Panc1 (cell line): ENCODE measurements at regions not wholly inside any gene's neighbourhood (a gene's known extent, or its start where the extent isn't known, plus 50 kb on each side); places are given as distances from the start of the nearest gene placed in this dataset.

ENCODE experiments used
- POLR2AphosphoS5 ChIP-seq: IDR thresholded peaks from 2 replicates; pipeline ENCODE4 v1.6.1; 2012; ENCODE audit warnings: mild to moderate bottlenecking, low read depth, low read length, moderate library complexity
- SIN3A ChIP-seq: IDR thresholded peaks from 2 replicates; pipeline ENCODE4 v1.6.1; 2012; ENCODE audit warnings: low read depth, mild to moderate bottlenecking, low read length, moderate library complexity, borderline replicate concordance; ENCODE audit not compliant: insufficient read depth
- TF ChIP-seq, protein P1 (sequence below): fragments of 450-650 bp; IDR thresholded peaks from 2 replicates; pipeline ENCODE4 v1.5.1; 2017; ENCODE audit warnings: mild to moderate bottlenecking
- TF ChIP-seq, protein P2 (sequence below), 2 experiments: IDR thresholded peaks; 2 replicates each; pipeline ENCODE4 v1.6.1; 2011 to 2012; ENCODE audit warnings: low read depth in 2 of 2, control low read depth in 1 of 2, low read length in 1 of 2, mild to moderate bottlenecking in 1 of 2, moderate library complexity in 1 of 2; ENCODE audit not compliant: insufficient read depth in 1 of 2

DNA sequence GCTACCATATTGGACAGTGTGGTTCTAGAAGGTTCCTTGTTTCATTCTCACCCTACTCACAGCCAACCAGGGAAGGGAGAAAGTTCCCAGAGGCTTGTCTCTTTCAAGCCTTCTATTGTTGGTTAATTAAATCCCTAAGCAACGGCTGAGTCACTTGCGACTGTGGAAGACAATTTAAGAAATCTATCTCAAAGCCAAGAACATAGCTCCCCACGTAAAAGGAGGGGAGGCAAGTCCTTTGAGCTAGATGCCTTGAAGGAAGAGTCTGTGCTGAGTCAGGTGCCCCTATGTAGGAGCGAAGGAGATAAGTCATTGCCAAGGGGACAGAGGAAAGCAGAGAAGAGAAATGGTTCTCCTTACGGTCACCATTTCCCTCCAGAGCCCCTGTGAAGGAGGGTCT is 79.4 kb upstream of the PPP2R5A start:
- TF ChIP-seq, protein P1, sequence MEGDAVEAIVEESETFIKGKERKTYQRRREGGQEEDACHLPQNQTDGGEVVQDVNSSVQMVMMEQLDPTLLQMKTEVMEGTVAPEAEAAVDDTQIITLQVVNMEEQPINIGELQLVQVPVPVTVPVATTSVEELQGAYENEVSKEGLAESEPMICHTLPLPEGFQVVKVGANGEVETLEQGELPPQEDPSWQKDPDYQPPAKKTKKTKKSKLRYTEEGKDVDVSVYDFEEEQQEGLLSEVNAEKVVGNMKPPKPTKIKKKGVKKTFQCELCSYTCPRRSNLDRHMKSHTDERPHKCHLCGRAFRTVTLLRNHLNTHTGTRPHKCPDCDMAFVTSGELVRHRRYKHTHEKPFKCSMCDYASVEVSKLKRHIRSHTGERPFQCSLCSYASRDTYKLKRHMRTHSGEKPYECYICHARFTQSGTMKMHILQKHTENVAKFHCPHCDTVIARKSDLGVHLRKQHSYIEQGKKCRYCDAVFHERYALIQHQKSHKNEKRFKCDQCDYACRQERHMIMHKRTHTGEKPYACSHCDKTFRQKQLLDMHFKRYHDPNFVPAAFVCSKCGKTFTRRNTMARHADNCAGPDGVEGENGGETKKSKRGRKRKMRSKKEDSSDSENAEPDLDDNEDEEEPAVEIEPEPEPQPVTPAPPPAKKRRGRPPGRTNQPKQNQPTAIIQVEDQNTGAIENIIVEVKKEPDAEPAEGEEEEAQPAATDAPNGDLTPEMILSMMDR = no peak
- TF ChIP-seq POLR2AphosphoS5 (no peak), SIN3A (no peak)
- TF ChIP-seq, protein P2, sequence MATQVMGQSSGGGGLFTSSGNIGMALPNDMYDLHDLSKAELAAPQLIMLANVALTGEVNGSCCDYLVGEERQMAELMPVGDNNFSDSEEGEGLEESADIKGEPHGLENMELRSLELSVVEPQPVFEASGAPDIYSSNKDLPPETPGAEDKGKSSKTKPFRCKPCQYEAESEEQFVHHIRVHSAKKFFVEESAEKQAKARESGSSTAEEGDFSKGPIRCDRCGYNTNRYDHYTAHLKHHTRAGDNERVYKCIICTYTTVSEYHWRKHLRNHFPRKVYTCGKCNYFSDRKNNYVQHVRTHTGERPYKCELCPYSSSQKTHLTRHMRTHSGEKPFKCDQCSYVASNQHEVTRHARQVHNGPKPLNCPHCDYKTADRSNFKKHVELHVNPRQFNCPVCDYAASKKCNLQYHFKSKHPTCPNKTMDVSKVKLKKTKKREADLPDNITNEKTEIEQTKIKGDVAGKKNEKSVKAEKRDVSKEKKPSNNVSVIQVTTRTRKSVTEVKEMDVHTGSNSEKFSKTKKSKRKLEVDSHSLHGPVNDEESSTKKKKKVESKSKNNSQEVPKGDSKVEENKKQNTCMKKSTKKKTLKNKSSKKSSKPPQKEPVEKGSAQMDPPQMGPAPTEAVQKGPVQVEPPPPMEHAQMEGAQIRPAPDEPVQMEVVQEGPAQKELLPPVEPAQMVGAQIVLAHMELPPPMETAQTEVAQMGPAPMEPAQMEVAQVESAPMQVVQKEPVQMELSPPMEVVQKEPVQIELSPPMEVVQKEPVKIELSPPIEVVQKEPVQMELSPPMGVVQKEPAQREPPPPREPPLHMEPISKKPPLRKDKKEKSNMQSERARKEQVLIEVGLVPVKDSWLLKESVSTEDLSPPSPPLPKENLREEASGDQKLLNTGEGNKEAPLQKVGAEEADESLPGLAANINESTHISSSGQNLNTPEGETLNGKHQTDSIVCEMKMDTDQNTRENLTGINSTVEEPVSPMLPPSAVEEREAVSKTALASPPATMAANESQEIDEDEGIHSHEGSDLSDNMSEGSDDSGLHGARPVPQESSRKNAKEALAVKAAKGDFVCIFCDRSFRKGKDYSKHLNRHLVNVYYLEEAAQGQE (IDR thresholded peaks at IDR 0.05; ENCODE audit: insufficient read depth in 1 of 2, low read depth in 2 of 2, low read length in 1 of 2) = no peak
